NCI-H2196 (cell line): ENCODE measurements at regions not wholly inside any gene's neighbourhood (a gene's known extent, or its start where the extent isn't known, plus 50 kb on each side); places are given as distances from the start of the nearest gene placed in this dataset.

Experiments used
- DNase-seq: peaks from one replicate; lab custom pipeline; 2025; ENCODE audit not compliant: unreplicated experiment; lab: John Stamatoyannopoulos, UW

- DNase-seq = no peak
Observed at GRCh38 chr11:122320671-122321070, 204.7 kb upstream of the BLID start.

- DNase-seq = no peak
Observed at GRCh38 chr11:122319691-122320620, 203.9 kb upstream of the BLID start.

GRCh38 chr11:122319085-122319484 lies 203.1 kb upstream of the BLID start:
- no peak for DNase-seq

- no peak for DNase-seq
Observed at GRCh38 chr11:122317305-122317704, 201.3 kb upstream of the BLID start.

- no peak for DNase-seq
Observed at GRCh38 chr11:122313581-122313980, 197.6 kb upstream of the BLID start.

- no peak for DNase-seq
Observed at GRCh38 chr11:122311216-122311755, 195.3 kb upstream of the BLID start.

GRCh38 chr11:122310766-122311165 lies 194.8 kb upstream of the BLID start:
- no peak for DNase-seq

GRCh38 chr11:122309262-122309925 lies 193.4 kb upstream of the BLID start:
- DNase-seq = no peak

GRCh38 chr11:122308226-122308625 lies 192.2 kb upstream of the BLID start:
- no peak for DNase-seq

GRCh38 chr11:122307476-122308035 lies 191.5 kb upstream of the BLID start:
- no peak for DNase-seq

- DNase-seq = no peak
Observed at GRCh38 chr11:122306831-122307391, 190.9 kb upstream of the BLID start.

GRCh38 chr11:122305426-122306320 lies 189.7 kb upstream of the BLID start:
- no peak for DNase-seq

GRCh38 chr11:122304973-122305372 lies 189.0 kb upstream of the BLID start:
- DNase-seq = no peak

GRCh38 chr11:122304306-122304705 lies 188.3 kb upstream of the BLID start:
- DNase-seq = no peak

GRCh38 chr11:122294041-122294440 lies 178.0 kb upstream of the BLID start:
- DNase-seq = no peak

GRCh38 chr11:122293296-122294023 lies 177.4 kb upstream of the BLID start:
- no peak for DNase-seq

GRCh38 chr11:122287401-122287800 lies 171.4 kb upstream of the BLID start:
- DNase-seq = no peak

- no peak for DNase-seq
Observed at GRCh38 chr11:122285070-122285988, 169.3 kb upstream of the BLID start.

GRCh38 chr11:122280870-122281269 lies 164.9 kb upstream of the BLID start:
- no peak for DNase-seq
